Stimulated activated CD8-positive, alpha-beta memory T cell treated with anti-CD3 and anti-CD28 coated beads, Interleukin-7, amount 100 ng/mL, for 24 hours (primary cell): ENCODE measurements at regions not wholly inside any gene's neighbourhood (a gene's known extent, or its start where the extent isn't known, plus 50 kb on each side); places are given as distances from the start of the nearest gene placed in this dataset.
"Not testable (repeated sequence)": the region's sequence is repeated elsewhere in the genome, so short reads cannot be mapped to it uniquely, and the experiment has no call there.

ENCODE experiments used
- DNase-seq: peaks from one replicate; pipeline ENCODE4 v3.0.0-alpha.2; 2020; ENCODE audit warnings: low read depth

- no peak for DNase-seq
Observed at GRCh38 chr2:144730711-144731110, 210.8 kb upstream of the ZEB2 start.

DNA sequence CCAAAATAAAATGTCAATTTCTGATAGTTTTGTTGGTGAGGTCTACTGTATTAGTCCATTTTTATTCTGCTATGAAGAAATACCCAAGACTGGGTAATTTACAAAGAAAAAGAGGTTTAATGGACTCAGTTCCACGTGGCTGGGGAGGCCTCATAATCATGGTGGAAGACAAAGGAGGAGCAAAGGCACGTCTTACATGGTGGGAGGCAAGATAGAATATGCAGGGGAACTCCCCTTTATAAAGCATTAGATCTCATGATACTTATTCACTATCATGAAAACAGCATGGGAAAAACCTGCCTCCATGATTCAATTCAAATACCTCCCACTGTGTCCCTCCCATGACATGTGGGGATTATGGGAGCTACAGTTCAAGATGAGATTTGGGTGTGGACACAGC lies 204.5 kb upstream of the ZEB2 start:
- DNase-seq: not testable (repeated sequence)

GRCh38 chr2:144718376-144718775 lies 198.5 kb upstream of the ZEB2 start:
- no peak for DNase-seq

DNA sequence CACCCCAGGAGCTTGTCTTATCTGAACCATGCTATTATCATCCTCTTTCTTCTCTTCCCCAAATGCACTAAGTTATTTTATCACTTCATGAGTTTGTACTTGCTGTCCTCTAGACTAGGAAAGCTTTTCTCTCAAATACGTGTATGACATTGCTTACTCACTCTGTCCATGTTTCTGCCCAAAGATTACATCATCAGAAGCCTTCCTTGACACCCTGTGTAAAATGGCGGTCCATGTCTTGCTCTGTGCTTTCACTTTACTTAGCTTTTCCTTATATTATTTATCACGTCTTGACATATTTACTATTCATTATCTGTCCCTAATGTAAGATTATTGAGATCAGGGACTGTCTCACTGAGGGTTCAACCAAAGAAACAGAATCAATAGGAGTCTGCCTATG lies 196.1 kb upstream of the ZEB2 start:
- DNase-seq: no peak

DNA sequence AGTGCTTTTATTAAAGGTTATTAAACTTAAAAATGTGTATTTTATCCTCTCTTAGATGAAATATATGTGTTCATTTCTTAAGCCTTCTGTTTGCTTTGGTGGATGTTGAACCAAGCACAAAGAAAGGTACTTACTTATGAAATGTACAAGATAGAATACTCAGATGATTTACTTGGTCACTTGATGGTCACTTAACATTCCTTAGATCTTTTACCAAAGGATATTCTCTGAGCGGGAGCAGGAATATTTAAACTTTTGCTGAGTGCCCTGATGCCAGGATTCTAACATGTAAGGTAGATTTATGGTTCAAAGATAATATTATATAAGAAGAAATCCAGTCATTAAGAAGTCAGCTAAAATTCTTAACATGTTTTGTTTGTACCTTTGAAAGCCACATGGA lies 193.5 kb upstream of the ZEB2 start:
- no peak for DNase-seq

- no peak for DNase-seq
Observed at GRCh38 chr2:144712550-144712940, 192.6 kb upstream of the ZEB2 start.

GRCh38 chr2:144711630-144712549 lies 192.0 kb upstream of the ZEB2 start:
- DNase-seq: no peak

- DNase-seq: no peak
Observed at GRCh38 chr2:144711084-144711483, 191.2 kb upstream of the ZEB2 start.

DNA sequence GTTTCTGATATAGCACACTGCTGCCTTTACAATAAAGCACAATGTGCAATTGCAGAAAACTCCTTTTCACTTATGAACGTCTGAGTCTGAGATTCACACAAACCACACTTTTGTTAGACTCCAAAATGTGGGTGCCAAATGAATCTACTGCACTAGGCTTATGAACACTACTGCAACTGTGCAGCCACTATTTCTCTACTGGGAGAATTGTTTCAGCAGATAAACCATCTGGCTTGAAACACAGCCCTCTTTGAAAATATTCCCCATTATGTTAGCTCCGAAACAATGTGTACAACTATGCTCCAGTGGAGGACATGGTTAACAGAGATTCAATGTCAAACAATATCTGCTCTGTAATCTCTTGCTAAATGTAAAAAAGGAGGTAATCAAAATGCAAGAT lies 188.7 kb upstream of the ZEB2 start:
- no peak for DNase-seq

- DNase-seq: no peak
Observed at GRCh38 chr2:144707736-144708326, 187.9 kb upstream of the ZEB2 start.

GRCh38 chr2:144706647-144707046 lies 186.7 kb upstream of the ZEB2 start:
- DNase-seq: no peak

DNA sequence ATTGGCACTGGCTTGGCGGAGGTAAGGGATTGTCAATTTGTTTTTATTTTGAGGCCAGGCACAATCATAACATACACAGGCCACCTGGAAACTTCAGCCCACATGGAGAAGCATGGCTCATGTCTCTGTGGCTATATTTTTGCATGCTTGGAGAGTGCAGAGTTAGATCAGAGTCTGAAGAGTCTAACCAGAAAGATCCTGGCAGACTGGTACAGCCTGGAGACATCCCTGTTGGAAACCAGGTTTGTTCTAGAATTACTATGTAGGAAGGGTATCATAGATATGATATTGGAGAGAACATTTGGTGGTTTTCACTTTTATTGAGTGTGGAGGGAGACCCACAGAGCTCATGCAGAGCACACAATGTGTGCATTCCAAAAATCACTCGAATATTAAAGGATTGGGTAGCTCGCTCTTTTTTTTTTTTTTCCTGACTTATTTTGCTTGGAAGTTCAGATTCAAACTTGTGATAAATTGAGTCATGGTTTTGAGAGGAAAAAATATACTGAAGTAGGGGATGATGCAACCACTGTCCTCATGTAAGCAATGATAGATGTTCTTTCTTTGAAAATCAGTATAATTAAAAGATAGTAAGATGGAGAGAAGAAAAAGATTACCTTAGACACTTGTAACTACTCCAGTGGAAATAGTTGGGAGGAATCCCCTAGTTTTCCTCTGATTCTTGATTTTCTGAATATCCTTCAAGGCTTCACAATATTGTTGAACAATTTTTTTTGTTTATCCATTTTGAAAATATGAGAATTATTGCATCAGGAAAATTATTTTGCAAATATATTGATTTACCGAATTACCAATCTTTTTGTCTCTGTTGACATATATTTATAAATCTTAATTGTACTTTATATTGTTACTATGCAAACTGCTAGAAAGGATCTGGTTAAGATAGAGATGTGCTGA lies 185.7 kb upstream of the ZEB2 start:
- DNase-seq: no peak

DNA sequence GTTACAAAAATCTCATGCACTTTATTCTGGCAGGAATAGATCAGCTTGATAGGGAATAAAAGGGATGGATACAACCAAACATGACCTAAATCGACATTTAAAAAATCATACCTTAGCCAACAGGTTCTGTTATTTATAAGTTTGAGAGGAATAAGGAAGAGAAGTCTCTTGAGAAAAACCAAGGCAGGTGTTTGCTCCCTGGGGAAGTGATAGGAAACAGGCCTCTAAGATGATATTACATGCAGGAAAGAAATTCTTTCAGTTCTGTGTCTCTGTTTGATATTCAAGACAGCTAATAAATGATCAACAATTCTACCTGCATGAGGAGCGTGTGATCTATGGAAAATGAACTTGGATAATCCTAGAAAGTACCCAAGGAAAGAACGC lies 184.8 kb upstream of the ZEB2 start:
- DNase-seq: no peak

DNA sequence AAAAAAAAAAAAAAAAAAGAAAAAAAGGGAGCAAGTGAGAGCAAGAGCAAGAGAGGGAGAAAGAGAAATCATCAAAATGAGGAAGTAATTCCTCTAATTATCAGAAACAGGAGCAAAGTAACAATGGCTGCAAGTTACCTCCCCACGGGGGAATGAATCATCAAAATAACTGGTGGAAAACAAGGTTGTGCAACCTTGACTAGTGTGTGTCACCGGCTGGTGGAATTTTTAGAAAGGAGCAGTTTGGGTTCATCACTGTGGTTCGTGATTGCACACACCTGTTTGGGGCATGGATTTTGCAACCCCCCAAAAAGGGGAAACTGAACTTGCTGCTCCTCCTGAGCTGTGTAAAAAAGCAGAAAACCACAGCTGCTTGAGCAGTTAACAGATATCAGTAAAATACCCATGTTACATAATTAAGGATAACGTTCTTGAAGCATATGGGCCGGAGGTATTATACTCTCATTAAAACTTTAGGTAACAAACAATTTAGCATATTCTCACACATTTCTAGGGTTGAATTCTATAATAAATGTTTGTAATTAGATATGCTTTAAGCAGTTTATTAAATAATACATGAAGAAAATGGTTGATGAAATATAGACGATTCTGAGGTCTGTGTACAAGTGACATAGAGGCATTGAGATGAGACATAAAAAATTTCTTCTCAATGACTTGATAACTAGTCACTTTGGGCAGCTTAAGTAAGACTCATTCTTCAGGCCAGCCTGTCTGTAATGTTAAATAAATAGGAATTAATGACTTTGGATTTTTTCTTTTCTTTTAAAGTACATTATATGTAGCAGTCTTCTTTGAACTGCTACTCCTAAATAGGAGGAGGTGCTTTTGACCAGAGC lies 184.2 kb upstream of the ZEB2 start:
- DNase-seq: no peak

- no peak for DNase-seq
Observed at GRCh38 chr2:144702051-144702450, 182.1 kb upstream of the ZEB2 start.

GRCh38 chr2:144701259-144701658 lies 181.3 kb upstream of the ZEB2 start:
- no peak for DNase-seq

DNA sequence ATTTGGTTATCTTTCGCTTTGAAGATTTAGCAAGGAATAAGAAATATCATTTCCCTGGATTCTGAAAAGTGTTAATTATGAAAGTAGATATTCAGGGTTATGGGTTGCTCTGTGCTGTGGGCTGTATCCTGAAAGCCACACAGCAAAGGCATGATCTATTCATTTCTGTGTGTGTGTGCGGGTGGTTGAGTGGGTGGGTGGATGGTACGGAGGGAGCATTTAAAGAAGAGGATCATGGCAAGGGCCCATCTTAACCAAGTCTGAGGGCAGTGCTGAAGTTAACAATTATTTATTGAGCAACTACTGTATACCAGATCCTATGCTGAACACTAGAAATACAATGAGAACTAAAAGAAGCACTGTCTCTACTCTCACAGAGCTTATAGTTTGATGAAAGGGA lies 178.2 kb upstream of the ZEB2 start:
- no peak for DNase-seq

DNA sequence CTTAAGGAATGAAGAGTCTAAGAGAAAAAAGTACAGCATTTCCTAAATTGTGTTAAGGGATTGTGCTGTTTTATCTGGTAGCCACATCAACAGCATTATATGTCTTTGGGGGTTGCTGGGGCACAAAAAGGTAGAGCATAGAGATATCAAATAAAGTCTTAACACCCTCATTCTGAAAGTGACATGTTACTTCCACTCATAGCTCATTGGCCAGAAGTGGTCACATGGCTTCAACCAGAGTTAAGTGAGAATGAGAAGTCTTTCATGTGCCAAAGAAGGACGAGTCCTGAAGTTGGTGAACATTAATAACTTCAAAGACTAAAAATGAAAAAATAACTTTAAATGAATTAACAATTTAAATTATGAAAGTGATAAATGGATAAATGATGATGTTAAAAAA lies 175.7 kb upstream of the ZEB2 start:
- DNase-seq: no peak

DNA sequence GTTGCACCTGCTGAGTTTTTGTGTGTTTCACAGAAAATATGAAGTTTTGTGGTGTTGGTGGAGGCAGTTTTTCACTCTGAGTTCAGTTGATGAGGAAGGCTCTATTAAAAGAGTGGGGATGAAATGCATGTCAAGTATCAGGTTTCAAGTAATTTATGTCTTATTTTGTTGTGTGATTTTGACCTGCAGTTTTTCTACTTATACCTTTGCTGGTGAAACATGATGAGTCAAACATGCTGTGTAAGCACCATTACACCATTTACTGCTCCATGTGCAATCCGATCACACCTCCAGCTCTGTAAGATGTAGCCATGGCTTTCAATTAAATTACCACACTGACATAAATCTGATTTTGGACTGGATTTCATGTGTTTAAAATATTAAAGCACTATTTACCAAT lies 174.5 kb upstream of the ZEB2 start:
- DNase-seq: no peak

GRCh38 chr2:144693179-144693578 lies 173.3 kb upstream of the ZEB2 start:
- no peak for DNase-seq

GRCh38 chr2:144692661-144693060 lies 172.7 kb upstream of the ZEB2 start:
- no peak for DNase-seq

- no peak for DNase-seq
Observed at GRCh38 chr2:144690771-144691170, 170.9 kb upstream of the ZEB2 start.
